ENCODE measurements at regions not wholly inside any gene's neighbourhood (a gene's known extent, or its start where the extent isn't known, plus 50 kb on each side); places are given as distances from the start of the nearest gene placed in this dataset.

GRCh38 chr3:76245073-76245472, 459.7 kb upstream of the ZNF717 start:
- no peak overlapping the region for H3K4me3 ChIP-seq (replicated peaks in 1 of 2; ENCODE audit: low read depth in 2 of 2, low read length in 2 of 2)
- TF ChIP-seq CTCF (IDR thresholded peaks at IDR 0.05; ENCODE audit: low read depth, low read length), result no peak
- peak in 1 of 2 donors; percentile 20 for DNase-seq (ENCODE audit: low read depth in 2 of 2)

- DNase-seq (ENCODE audit: low read depth in 2 of 2), result no peak
- no peak overlapping the region for H3K4me3 ChIP-seq (replicated peaks in 1 of 2; ENCODE audit: low read depth in 2 of 2, low read length in 2 of 2)
- no peak for TF ChIP-seq CTCF (IDR thresholded peaks at IDR 0.05; ENCODE audit: low read depth, low read length)
These were observed 460.3 kb upstream of the ZNF717 start for GRCh38 chr3:76245622-76246021.

GRCh38 chr3:76264496-76264895, 479.1 kb upstream of the ZNF717 start:
- no peak overlapping the region for H3K4me3 ChIP-seq (replicated peaks in 1 of 2; ENCODE audit: low read depth in 2 of 2, low read length in 2 of 2)
- no peak for TF ChIP-seq CTCF (IDR thresholded peaks at IDR 0.05; ENCODE audit: low read depth, low read length)
- DNase-seq (ENCODE audit: low read depth in 2 of 2), result no peak

GRCh38 chr3:76264911-76265310, 479.6 kb upstream of the ZNF717 start:
- no peak for TF ChIP-seq CTCF (IDR thresholded peaks at IDR 0.05; ENCODE audit: low read depth, low read length)
- DNase-seq (ENCODE audit: low read depth in 2 of 2), result no peak
- H3K4me3 ChIP-seq (replicated peaks in 1 of 2; ENCODE audit: low read depth in 2 of 2, low read length in 2 of 2), result no peak overlapping the region

GRCh38 chr3:76266511-76266910, 481.2 kb upstream of the ZNF717 start:
- H3K4me3 ChIP-seq (replicated peaks in 1 of 2; ENCODE audit: low read depth in 2 of 2, low read length in 2 of 2), result no peak overlapping the region
- no peak for TF ChIP-seq CTCF (IDR thresholded peaks at IDR 0.05; ENCODE audit: low read depth, low read length)
- DNase-seq (ENCODE audit: low read depth in 2 of 2), result no peak

GRCh38 chr3:76267851-76268380, 482.6 kb upstream of the ZNF717 start:
- no peak for DNase-seq (ENCODE audit: low read depth in 2 of 2)
- no peak for TF ChIP-seq CTCF (IDR thresholded peaks at IDR 0.05; ENCODE audit: low read depth, low read length)
- H3K4me3 ChIP-seq (replicated peaks in 1 of 2; ENCODE audit: low read depth in 2 of 2, low read length in 2 of 2), result no peak overlapping the region

GRCh38 chr3:76293856-76294255, 508.5 kb upstream of the ZNF717 start:
- H3K4me3 ChIP-seq (replicated peaks in 1 of 2; ENCODE audit: low read depth in 2 of 2, low read length in 2 of 2), result no peak overlapping the region
- no peak for TF ChIP-seq CTCF (IDR thresholded peaks at IDR 0.05; ENCODE audit: low read depth, low read length)
- no peak for DNase-seq (ENCODE audit: low read depth in 2 of 2)

All from cardiac fibroblast (primary cell).